ENCODE measurements at regions not wholly inside any gene's neighbourhood (a gene's known extent, or its start where the extent isn't known, plus 50 kb on each side); places are given as distances from the start of the nearest gene placed in this dataset.

DNA sequence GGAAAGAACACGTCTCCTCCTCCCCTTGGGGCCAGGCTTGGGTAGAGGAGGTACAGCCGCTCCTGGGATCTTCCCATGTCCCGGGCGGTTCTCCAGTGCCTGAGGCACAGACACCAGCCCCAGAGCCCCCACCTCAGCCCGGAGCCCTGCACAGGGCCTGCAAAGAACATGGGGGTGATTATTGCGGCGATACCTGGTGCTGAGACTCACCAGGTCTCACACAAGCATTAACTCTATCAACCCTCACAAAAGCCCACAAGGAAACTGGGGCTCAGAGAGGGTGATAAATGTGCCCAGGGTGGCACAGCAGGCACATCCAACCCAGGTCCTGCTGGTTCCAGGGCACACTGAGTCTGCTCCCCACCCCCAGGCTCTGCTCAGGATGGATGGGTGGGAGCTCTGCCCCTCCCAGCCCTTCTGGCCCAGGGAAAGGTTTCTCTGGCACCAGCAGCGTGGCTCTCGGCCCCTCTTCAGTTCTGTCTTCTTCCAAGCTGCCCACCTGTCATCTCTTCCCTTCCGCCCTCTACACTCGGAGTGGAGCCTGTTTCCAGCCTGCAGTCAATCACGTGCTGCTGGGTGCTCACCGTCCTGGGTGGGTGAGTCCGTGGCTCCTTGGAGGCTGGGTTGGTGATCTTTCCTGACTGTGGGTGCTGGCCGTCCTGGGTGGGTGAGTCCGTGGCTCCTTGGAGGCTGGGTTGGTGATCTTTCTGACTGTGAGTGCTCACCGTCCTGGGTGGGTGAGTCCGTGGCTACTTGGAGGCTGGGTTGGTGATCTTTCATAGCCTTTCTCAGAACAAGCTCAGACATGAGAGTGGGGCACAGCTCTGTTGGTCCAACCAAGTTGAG is 53.6 kb upstream of the AJAP1 start:
- DNase-seq: no peak

DNA sequence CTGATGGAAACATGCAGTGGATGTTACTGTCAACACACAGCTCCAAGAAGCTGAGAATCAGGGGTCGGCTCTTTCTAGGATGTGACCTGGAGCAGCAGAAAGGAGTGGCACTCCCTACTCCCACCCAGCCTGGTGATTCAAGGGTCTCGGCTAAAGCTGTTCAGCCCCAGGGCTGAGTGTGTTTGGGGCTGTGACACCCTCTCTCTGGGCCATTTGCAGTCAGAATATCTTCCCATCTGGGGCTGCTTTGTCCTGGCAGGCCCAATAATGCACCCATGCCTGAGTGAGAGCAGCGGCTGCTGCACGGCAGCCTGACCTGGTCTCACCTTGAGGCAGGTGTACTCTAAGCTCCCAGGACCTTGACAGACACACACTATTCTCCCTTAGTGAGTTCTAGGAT is 52.5 kb upstream of the AJAP1 start:
- DNase-seq: no peak

DNA sequence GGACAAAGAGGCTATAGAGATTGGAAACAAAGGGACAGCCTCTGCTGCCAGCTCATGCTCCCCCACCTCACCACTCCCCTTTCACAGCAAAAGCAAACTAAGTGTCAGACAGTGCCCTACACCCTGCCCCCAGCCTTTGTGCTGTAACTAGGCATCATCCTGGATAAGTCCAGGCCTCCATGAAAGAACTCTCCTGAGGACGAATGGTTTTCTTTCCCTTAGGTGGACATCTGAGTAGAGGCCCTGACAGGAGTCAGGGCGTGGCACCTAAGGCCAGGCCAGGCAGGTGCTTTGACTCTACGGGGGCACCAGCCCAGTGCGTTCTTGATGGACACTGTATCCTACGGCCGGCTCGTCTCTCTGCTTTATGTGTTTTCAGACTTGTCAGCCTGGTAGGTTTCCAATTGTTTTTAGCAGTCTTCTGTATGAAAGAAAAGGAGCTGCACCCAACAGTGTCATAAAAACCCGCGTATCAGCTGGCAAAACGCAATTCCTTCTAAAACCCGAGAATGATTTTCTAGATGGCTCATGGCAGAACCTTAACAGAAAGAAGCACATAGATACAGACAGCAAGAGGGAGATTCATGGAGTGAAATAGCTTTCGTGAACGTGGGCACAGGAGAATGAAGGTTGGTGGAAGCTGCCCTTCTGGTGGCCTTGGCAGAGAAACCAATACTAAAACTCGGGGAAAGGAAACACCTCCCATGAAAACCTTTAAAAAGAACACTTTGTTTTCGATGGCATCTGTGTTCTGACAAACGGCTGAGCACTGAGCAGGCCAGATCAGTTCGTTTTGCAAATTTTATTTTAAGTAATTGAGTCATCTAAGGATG is 51.7 kb upstream of the AJAP1 start:
- no peak for DNase-seq

DNA sequence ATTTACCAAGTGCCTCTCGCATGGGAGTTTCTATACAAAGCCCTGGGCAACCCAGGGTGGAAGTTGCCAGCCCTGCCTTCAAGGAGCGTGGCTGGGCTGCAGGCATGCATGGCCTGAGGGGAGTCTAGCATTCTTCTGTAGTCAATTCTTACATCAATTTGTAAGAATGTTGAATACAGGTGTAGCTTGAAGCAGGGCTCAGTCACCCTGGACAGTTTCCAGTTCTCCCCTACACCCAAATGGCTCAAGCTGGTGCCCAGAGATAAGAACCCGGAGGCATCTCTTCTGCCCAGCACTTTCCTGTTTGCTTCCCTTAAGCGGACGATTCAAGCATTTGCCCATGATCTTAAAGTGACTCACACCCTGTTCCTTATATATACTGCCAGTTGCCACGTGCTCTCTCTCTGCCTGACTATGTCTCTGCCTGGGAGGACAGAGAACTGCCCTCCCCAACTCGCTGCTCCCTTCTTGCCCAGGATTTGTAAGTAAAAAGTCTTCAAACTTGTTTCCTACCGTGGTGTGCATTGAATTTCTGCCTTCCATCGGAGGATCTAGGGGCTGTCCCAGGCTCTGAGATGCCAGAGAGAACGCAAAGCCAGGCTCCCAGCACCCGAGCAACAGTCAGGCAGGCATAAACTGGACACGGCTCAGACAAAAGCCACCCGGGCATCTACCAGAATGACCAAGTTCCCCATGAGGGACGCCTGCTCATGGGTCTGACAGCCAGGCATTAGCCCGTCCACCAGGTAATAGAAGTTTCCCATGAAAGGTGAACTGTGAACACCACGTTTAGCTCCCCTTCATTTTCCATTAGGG is 50.9 kb upstream of the AJAP1 start:
- DNase-seq: no peak

Data from NCI-H1436 (cell line).